ENCODE measurements at regions not wholly inside any gene's neighbourhood (a gene's known extent, or its start where the extent isn't known, plus 50 kb on each side); places are given as distances from the start of the nearest gene placed in this dataset.
A peak's percentile ranks its signal among the peaks of the same experiment; 100 is the strongest.

- H3K36me3 ChIP-seq (ENCODE audit: control insufficient read depth, insufficient read depth, low read length), result no peaks in the 10 kb centered on the region
- peaks cover 14% of the 10 kb centered on the region for H3K4me1 ChIP-seq (ENCODE audit: control insufficient read depth, low read depth, low read length)
- peak overlapping the region; percentile 90 for H3K18ac ChIP-seq (ENCODE audit: low read length)
- peak overlapping the region; percentile 68 for H3K56ac ChIP-seq (ENCODE audit: low read length)
- H3K27me3 ChIP-seq (ENCODE audit: insufficient read depth, low read length, poor library complexity), result no peaks in the 10 kb centered on the region
- peak overlapping the region; percentile 45 for H2BK120ac ChIP-seq (ENCODE audit: low read depth, low read length)
- H3K23ac ChIP-seq (ENCODE audit: low read length), result no peak overlapping the region
- WGBS (ENCODE audit: extremely low coverage, insufficient coverage, low lambda C conversion rate), result no CpG with 5 or more reads among the region's 3 CpGs
- peak overlapping the region; percentile 67 for H2BK5ac ChIP-seq (ENCODE audit: low read length)
- no peaks in the 10 kb centered on the region for H3K79me1 ChIP-seq (ENCODE audit: low read length)
- no peak overlapping the region for H3K4me2 ChIP-seq (ENCODE audit: low read length)
- H3K9ac ChIP-seq (ENCODE audit: low read length), result no peak overlapping the region
- H4K5ac ChIP-seq (ENCODE audit: low read length), result no peak overlapping the region
- H3K79me2 ChIP-seq (ENCODE audit: control insufficient read depth, insufficient read depth, low read length), result no peaks in the 10 kb centered on the region
- H3K4ac ChIP-seq (ENCODE audit: low read depth, low read length), result no peak overlapping the region
- DNase-seq, result no peak
- no peak overlapping the region for H2AK5ac ChIP-seq (ENCODE audit: low read length)
- H3K27ac ChIP-seq (ENCODE audit: low read depth, low read length), result peak overlapping the region; percentile 46
- no peak overlapping the region for H4K8ac ChIP-seq (ENCODE audit: low read depth, low read length)
- peak overlapping the region; percentile 85 for H2BK15ac ChIP-seq (replicated peaks; ENCODE audit: low read depth)
- no peak overlapping the region for H3K4me3 ChIP-seq (ENCODE audit: low read length)
Observed at GRCh38 chr4:144357975-144358374, 217.5 kb upstream of the GYPA start.

GRCh38 chr4:144360146-144360793, 219.8 kb upstream of the GYPA start:
- H3K4me2 ChIP-seq (ENCODE audit: low read length), result no peak overlapping the region
- no peaks in the 10 kb centered on the region for H3K79me1 ChIP-seq (ENCODE audit: low read length)
- H3K27me3 ChIP-seq (ENCODE audit: insufficient read depth, low read length, poor library complexity), result no peaks in the 10 kb centered on the region
- no peak overlapping the region for H2BK5ac ChIP-seq (ENCODE audit: low read length)
- WGBS (ENCODE audit: extremely low coverage, insufficient coverage, low lambda C conversion rate), result no CpG with 5 or more reads among the region's 3 CpGs
- no peak overlapping the region for H4K8ac ChIP-seq (ENCODE audit: low read depth, low read length)
- H3K18ac ChIP-seq (ENCODE audit: low read length), result no peak overlapping the region
- no peaks in the 10 kb centered on the region for H3K36me3 ChIP-seq (ENCODE audit: control insufficient read depth, insufficient read depth, low read length)
- H3K9ac ChIP-seq (ENCODE audit: low read length), result no peak overlapping the region
- H3K79me2 ChIP-seq (ENCODE audit: control insufficient read depth, insufficient read depth, low read length), result no peaks in the 10 kb centered on the region
- no peak overlapping the region for H3K56ac ChIP-seq (ENCODE audit: low read length)
- no peak overlapping the region for H3K23ac ChIP-seq (ENCODE audit: low read length)
- no peak overlapping the region for H2BK120ac ChIP-seq (ENCODE audit: low read depth, low read length)
- H4K5ac ChIP-seq (ENCODE audit: low read length), result no peak overlapping the region
- H2BK15ac ChIP-seq (replicated peaks; ENCODE audit: low read depth), result no peak overlapping the region
- no peak overlapping the region for H2AK5ac ChIP-seq (ENCODE audit: low read length)
- H3K27ac ChIP-seq (ENCODE audit: low read depth, low read length), result no peak overlapping the region
- H3K4me1 ChIP-seq (ENCODE audit: control insufficient read depth, low read depth, low read length), result peaks cover 14% of the 10 kb centered on the region
- no peak for DNase-seq
- peak overlapping the region; percentile 68 for H3K4ac ChIP-seq (ENCODE audit: low read depth, low read length)
- H3K4me3 ChIP-seq (ENCODE audit: low read length), result no peak overlapping the region

- no peak overlapping the region for H2BK120ac ChIP-seq (ENCODE audit: low read depth, low read length)
- H3K18ac ChIP-seq (ENCODE audit: low read length), result no peak overlapping the region
- H3K27me3 ChIP-seq (ENCODE audit: insufficient read depth, low read length, poor library complexity), result no peaks in the 10 kb centered on the region
- no peak overlapping the region for H4K5ac ChIP-seq (ENCODE audit: low read length)
- H3K27ac ChIP-seq (ENCODE audit: low read depth, low read length), result no peak overlapping the region
- H3K79me1 ChIP-seq (ENCODE audit: low read length), result no peaks in the 10 kb centered on the region
- DNase-seq, result no peak
- H3K9ac ChIP-seq (ENCODE audit: low read length), result no peak overlapping the region
- no peak overlapping the region for H2BK5ac ChIP-seq (ENCODE audit: low read length)
- peaks cover 9% of the 10 kb centered on the region for H3K4me1 ChIP-seq (ENCODE audit: control insufficient read depth, low read depth, low read length)
- H4K8ac ChIP-seq (ENCODE audit: low read depth, low read length), result no peak overlapping the region
- H2BK15ac ChIP-seq (replicated peaks; ENCODE audit: low read depth), result no peak overlapping the region
- H3K36me3 ChIP-seq (ENCODE audit: control insufficient read depth, insufficient read depth, low read length), result no peaks in the 10 kb centered on the region
- no peaks in the 10 kb centered on the region for H3K79me2 ChIP-seq (ENCODE audit: control insufficient read depth, insufficient read depth, low read length)
- no peak overlapping the region for H3K4me3 ChIP-seq (ENCODE audit: low read length)
- no peak overlapping the region for H3K23ac ChIP-seq (ENCODE audit: low read length)
- no peak overlapping the region for H3K56ac ChIP-seq (ENCODE audit: low read length)
- H3K4me2 ChIP-seq (ENCODE audit: low read length), result no peak overlapping the region
- H3K4ac ChIP-seq (ENCODE audit: low read depth, low read length), result no peak overlapping the region
- H2AK5ac ChIP-seq (ENCODE audit: low read length), result no peak overlapping the region
Observed at GRCh38 chr4:144362366-144362765, 221.8 kb upstream of the GYPA start.

GRCh38 chr4:144363890-144364289, 223.4 kb upstream of the GYPA start:
- Histone ChIP-seq H3K27ac (ENCODE audit: low read depth, low read length) (no peak overlapping the region), H3K18ac (ENCODE audit: low read length) (no peak overlapping the region), H3K79me1 (ENCODE audit: low read length) (no peaks in the 10 kb centered on the region), H3K4ac (ENCODE audit: low read depth, low read length) (no peak overlapping the region), H3K23ac (ENCODE audit: low read length) (no peak overlapping the region), H2BK5ac (ENCODE audit: low read length) (no peak overlapping the region), H3K56ac (ENCODE audit: low read length) (no peak overlapping the region), H3K4me3 (ENCODE audit: low read length) (no peak overlapping the region), H4K8ac (ENCODE audit: low read depth, low read length) (no peak overlapping the region), H3K4me2 (ENCODE audit: low read length) (no peak overlapping the region), H2BK120ac (ENCODE audit: low read depth, low read length) (no peak overlapping the region), H3K36me3 (ENCODE audit: control insufficient read depth, insufficient read depth, low read length) (no peaks in the 10 kb centered on the region), H2BK15ac (replicated peaks; ENCODE audit: low read depth) (no peak overlapping the region), H3K9ac (ENCODE audit: low read length) (no peak overlapping the region), H3K27me3 (ENCODE audit: insufficient read depth, low read length, poor library complexity) (no peaks in the 10 kb centered on the region), H3K4me1 (ENCODE audit: control insufficient read depth, low read depth, low read length) (no peaks in the 10 kb centered on the region), H4K5ac (ENCODE audit: low read length) (no peak overlapping the region), H2AK5ac (ENCODE audit: low read length) (no peak overlapping the region), H3K79me2 (ENCODE audit: control insufficient read depth, insufficient read depth, low read length) (no peaks in the 10 kb centered on the region)
- DNase-seq, result no peak
- WGBS (ENCODE audit: extremely low coverage, insufficient coverage, low lambda C conversion rate), result no CpG with 5 or more reads among the region's 1 CpG

- no peak overlapping the region for H2BK120ac ChIP-seq (ENCODE audit: low read depth, low read length)
- H3K36me3 ChIP-seq (ENCODE audit: control insufficient read depth, insufficient read depth, low read length), result no peaks in the 10 kb centered on the region
- H2BK5ac ChIP-seq (ENCODE audit: low read length), result no peak overlapping the region
- H4K5ac ChIP-seq (ENCODE audit: low read length), result no peak overlapping the region
- no peak overlapping the region for H3K27ac ChIP-seq (ENCODE audit: low read depth, low read length)
- no peak overlapping the region for H3K4ac ChIP-seq (ENCODE audit: low read depth, low read length)
- DNase-seq, result no peak
- H3K79me2 ChIP-seq (ENCODE audit: control insufficient read depth, insufficient read depth, low read length), result no peaks in the 10 kb centered on the region
- no peak overlapping the region for H3K9ac ChIP-seq (ENCODE audit: low read length)
- no peaks in the 10 kb centered on the region for H3K27me3 ChIP-seq (ENCODE audit: insufficient read depth, low read length, poor library complexity)
- no peak overlapping the region for H3K23ac ChIP-seq (ENCODE audit: low read length)
- H3K18ac ChIP-seq (ENCODE audit: low read length), result no peak overlapping the region
- H2AK5ac ChIP-seq (ENCODE audit: low read length), result no peak overlapping the region
- WGBS (ENCODE audit: extremely low coverage, insufficient coverage, low lambda C conversion rate), result no CpG with 5 or more reads among the region's 1 CpG
- no peak overlapping the region for H3K4me3 ChIP-seq (ENCODE audit: low read length)
- H3K4me2 ChIP-seq (ENCODE audit: low read length), result no peak overlapping the region
- H3K79me1 ChIP-seq (ENCODE audit: low read length), result no peaks in the 10 kb centered on the region
- H3K56ac ChIP-seq (ENCODE audit: low read length), result no peak overlapping the region
- no peaks in the 10 kb centered on the region for H3K4me1 ChIP-seq (ENCODE audit: control insufficient read depth, low read depth, low read length)
- H4K8ac ChIP-seq (ENCODE audit: low read depth, low read length), result no peak overlapping the region
- no peak overlapping the region for H2BK15ac ChIP-seq (replicated peaks; ENCODE audit: low read depth)
Observed at GRCh38 chr4:144366425-144366824, 225.9 kb upstream of the GYPA start.

GRCh38 chr4:144371485-144371884, 231.0 kb upstream of the GYPA start:
- Histone ChIP-seq H3K27ac (ENCODE audit: low read depth, low read length) (no peak overlapping the region), H4K8ac (ENCODE audit: low read depth, low read length) (no peak overlapping the region), H3K79me2 (ENCODE audit: control insufficient read depth, insufficient read depth, low read length) (no peaks in the 10 kb centered on the region), H3K4me2 (ENCODE audit: low read length) (no peak overlapping the region), H3K9ac (ENCODE audit: low read length) (no peak overlapping the region), H3K27me3 (ENCODE audit: insufficient read depth, low read length, poor library complexity) (no peaks in the 10 kb centered on the region), H2AK5ac (ENCODE audit: low read length) (no peak overlapping the region), H3K23ac (ENCODE audit: low read length) (no peak overlapping the region), H4K5ac (ENCODE audit: low read length) (no peak overlapping the region), H2BK15ac (replicated peaks; ENCODE audit: low read depth) (no peak overlapping the region), H3K18ac (ENCODE audit: low read length) (no peak overlapping the region), H3K79me1 (ENCODE audit: low read length) (no peaks in the 10 kb centered on the region), H3K56ac (ENCODE audit: low read length) (no peak overlapping the region), H3K36me3 (ENCODE audit: control insufficient read depth, insufficient read depth, low read length) (no peaks in the 10 kb centered on the region), H2BK5ac (ENCODE audit: low read length) (no peak overlapping the region), H2BK120ac (ENCODE audit: low read depth, low read length) (no peak overlapping the region), H3K4me1 (ENCODE audit: control insufficient read depth, low read depth, low read length) (no peaks in the 10 kb centered on the region), H3K4ac (ENCODE audit: low read depth, low read length) (no peak overlapping the region), H3K4me3 (ENCODE audit: low read length) (no peak overlapping the region)
- no peak for DNase-seq

Data from mesendoderm (in vitro differentiated cells).